Tongue (tissue), 1 donor: ENCODE measurements at regions not wholly inside any gene's neighbourhood (a gene's known extent, or its start where the extent isn't known, plus 50 kb on each side); places are given as distances from the start of the nearest gene placed in this dataset.
A peak's percentile ranks its signal among the peaks of the same experiment; 100 is the strongest.

Experiments used
- DNase-seq: peaks from one replicate; pipeline ENCODE4 v3.0.0-alpha.2; 2015

- no peak for DNase-seq
Measured at GRCh38 chr20:6489361-6490171, 277.9 kb upstream of the BMP2 start.

GRCh38 chr20:6485351-6485750, 282.1 kb upstream of the BMP2 start:
- DNase-seq = no peak

GRCh38 chr20:6483727-6484126, 283.8 kb upstream of the BMP2 start:
- DNase-seq = no peak

- no peak for DNase-seq
Measured at GRCh38 chr20:6482486-6482885, 285.0 kb upstream of the BMP2 start.

GRCh38 chr20:6480328-6481200, 286.9 kb upstream of the BMP2 start:
- DNase-seq = no peak

- DNase-seq = no peak
Measured at GRCh38 chr20:6473197-6473596, 294.3 kb upstream of the BMP2 start.

GRCh38 chr20:6471871-6472270, 295.6 kb upstream of the BMP2 start:
- DNase-seq = no peak

GRCh38 chr20:6471110-6471647, 296.3 kb upstream of the BMP2 start:
- DNase-seq = no peak

- no peak for DNase-seq
Measured at GRCh38 chr20:6469695-6470094, 297.8 kb upstream of the BMP2 start.

- no peak for DNase-seq
Measured at GRCh38 chr20:6468423-6469116, 298.9 kb upstream of the BMP2 start.

GRCh38 chr20:6467562-6467961, 299.9 kb upstream of the BMP2 start:
- no peak for DNase-seq

GRCh38 chr20:6466075-6466810, 301.2 kb upstream of the BMP2 start:
- DNase-seq = no peak

- DNase-seq = no peak
Measured at GRCh38 chr20:6450841-6451240, 316.6 kb upstream of the BMP2 start.

GRCh38 chr20:6440443-6440799, 317.6 kb upstream of the FERMT1 start:
- DNase-seq = no peak

- DNase-seq = peak; percentile 40
Measured at GRCh38 chr20:6439737-6440442, 317.1 kb upstream of the FERMT1 start.

GRCh38 chr20:6434131-6434530, 311.3 kb upstream of the FERMT1 start:
- no peak for DNase-seq

- no peak for DNase-seq
Measured at GRCh38 chr20:6430381-6430780, 307.6 kb upstream of the FERMT1 start.

GRCh38 chr20:6426287-6426891, 303.6 kb upstream of the FERMT1 start:
- DNase-seq = no peak

GRCh38 chr20:6421321-6422248, 298.8 kb upstream of the FERMT1 start:
- DNase-seq = peak; percentile 43

GRCh38 chr20:6420336-6420735, 297.5 kb upstream of the FERMT1 start:
- no peak for DNase-seq
